Upper lobe of right lung (tissue), 1 donor: ENCODE measurements at regions not wholly inside any gene's neighbourhood (a gene's known extent, or its start where the extent isn't known, plus 50 kb on each side); places are given as distances from the start of the nearest gene placed in this dataset.

ENCODE experiments used
- ATAC-seq: fragments of 200-7000 bp; cut with Tn5 transposase; one replicate; pipeline ENCODE4 v1.9.1; 2020; ENCODE audit warnings: mild to moderate bottlenecking, moderate library complexity
- DNase-seq: peaks from one replicate; pipeline ENCODE4 v3.0.0-alpha.2; 2020
- H3K27ac ChIP-seq: fragments of 200-600 bp; one replicate; pipeline ENCODE4 v1.8.0; 2022
- H3K27me3 ChIP-seq: fragments of 200-600 bp; one replicate; pipeline ENCODE4 v1.8.0; 2022; ENCODE audit warnings: mild to moderate bottlenecking
- H3K36me3 ChIP-seq: fragments of 200-600 bp; one replicate; pipeline ENCODE4 v1.8.0; 2022
- H3K4me1 ChIP-seq: fragments of 200-600 bp; one replicate; pipeline ENCODE4 v1.8.0; 2022
- H3K4me3 ChIP-seq: fragments of 200-600 bp; one replicate; pipeline ENCODE4 v1.8.0; 2022; ENCODE audit warnings: mild to moderate bottlenecking
- H3K9me3 ChIP-seq: fragments of 200-600 bp; one replicate; pipeline ENCODE4 v1.8.0; 2022
- CTCF ChIP-seq: fragments of 200-600 bp; IDR thresholded peaks from one replicate; pipeline ENCODE4 v1.8.0; 2022; ENCODE audit warnings: antibody characterized with exemption
- intact Hi-C: fragments of 100-400 bp; cut with DNase I; formaldehyde crosslinking; loops from one replicate; pipeline ENCODE4 v1.11.0; 2022
- donor health status: DM: no; HTN: yes; CAD: no; lungs with severe emphysema.

GRCh38 chr2:16245481-16246054 is 305.2 kb downstream of the MYCN start:
- H3K4me3 ChIP-seq = no peak overlapping the region
- H3K9me3 ChIP-seq = no peaks in the 10 kb centered on the region
- intact Hi-C loops = no loop called here
- no peak for ATAC-seq
- no peak overlapping the region for H3K27ac ChIP-seq
- TF ChIP-seq CTCF = no peak
- H3K27me3 ChIP-seq = no peaks in the 10 kb centered on the region
- no peaks in the 10 kb centered on the region for H3K36me3 ChIP-seq
- no peak for DNase-seq
- H3K4me1 ChIP-seq = no peaks in the 10 kb centered on the region

- intact Hi-C loops = no loop called here
- no peaks in the 10 kb centered on the region for H3K36me3 ChIP-seq
Observed at GRCh38 chr2:16244966-16245320, 304.6 kb downstream of the MYCN start.

GRCh38 chr2:16244153-16244965 is 304.0 kb downstream of the MYCN start:
- no peak for ATAC-seq
- H3K4me3 ChIP-seq = no peak overlapping the region
- no peak for TF ChIP-seq CTCF
- H3K36me3 ChIP-seq = no peaks in the 10 kb centered on the region
- no peak overlapping the region for H3K27ac ChIP-seq
- H3K4me1 ChIP-seq = no peaks in the 10 kb centered on the region
- H3K9me3 ChIP-seq = no peaks in the 10 kb centered on the region
- no peak for DNase-seq
- intact Hi-C loops = no loop called here
- H3K27me3 ChIP-seq = no peaks in the 10 kb centered on the region

More at GRCh38 chr2:16244966-16245320, 304.6 kb downstream of the MYCN start:
- H3K4me3 ChIP-seq = no peak overlapping the region
- DNase-seq = no peak
- no peak for TF ChIP-seq CTCF
- H3K27ac ChIP-seq = no peak overlapping the region
- no peak for ATAC-seq
- H3K9me3 ChIP-seq = no peaks in the 10 kb centered on the region
- H3K27me3 ChIP-seq = no peaks in the 10 kb centered on the region
- no peaks in the 10 kb centered on the region for H3K4me1 ChIP-seq

- Histone ChIP-seq H3K9me3 (no peaks in the 10 kb centered on the region), H3K4me1 (no peaks in the 10 kb centered on the region), H3K36me3 (no peaks in the 10 kb centered on the region), H3K4me3 (no peak overlapping the region), H3K27me3 (no peaks in the 10 kb centered on the region), H3K27ac (no peak overlapping the region)
- ATAC-seq = no peak
- no peak for DNase-seq
- TF ChIP-seq CTCF = no peak
- intact Hi-C loops = no loop called here
Observed at GRCh38 chr2:16243411-16243996, 303.2 kb downstream of the MYCN start.

- DNase-seq (no peak), ATAC-seq (no peak)
- Histone ChIP-seq H3K9me3 (no peaks in the 10 kb centered on the region), H3K4me1 (no peaks in the 10 kb centered on the region), H3K27ac (no peak overlapping the region), H3K27me3 (no peaks in the 10 kb centered on the region), H3K4me3 (no peak overlapping the region), H3K36me3 (no peaks in the 10 kb centered on the region)
- TF ChIP-seq CTCF = no peak
- intact Hi-C loops = no loop called here
Observed at GRCh38 chr2:16242906-16243305, 302.6 kb downstream of the MYCN start.
